K562 (cell line): ENCODE measurements at regions not wholly inside any gene's neighbourhood (a gene's known extent, or its start where the extent isn't known, plus 50 kb on each side); places are given as distances from the start of the nearest gene placed in this dataset.

Experiments
- ATAC-seq: fragments of 200-7000 bp; cut with Tn5 transposase; 3 replicates; pipeline ENCODE4 v1.9.1; 2020; ENCODE audit warnings: moderate library complexity
- BruUV-seq: library from RNA; stranded (reverse); fragments of 400-500 nt; replicated peaks from 2 replicates; lab custom pipeline; 2021; lab: Mats Ljungman, UMichigan
- CTCF ChIA-PET: fragments of 300-600 bp; formaldehyde crosslinking; extraction: SDS; loops from one replicate; lab custom pipeline; 2021; ENCODE audit warnings: low intra/inter-chr PET ratio; lab: Yijun Ruan, JAX
- POLR2A ChIA-PET: fragments of 300-600, 350-650 bp; sonication (Branson Sonifier 250); formaldehyde crosslinking; extraction: SDS; loops from one replicate; lab custom pipeline; 2021; ENCODE audit warnings: antibody characterized with exemption, inconsistent platforms; lab: Yijun Ruan, JAX
- DNase-seq, 4 experiments: peaks; one replicate each; pipeline versions ENCODE4 v3.0.0 to v3.0.0-alpha.2; 2011 to 2018; ENCODE audit warnings: low spot score in 3 of 4, mixed read lengths in 3 of 4; ENCODE audit errors: extremely low read depth in 1 of 4
- FAIRE-seq: peaks from 2 replicates; lab custom pipeline; 2011; peaks lifted over from hg19 to GRCh38; lab: Jason Lieb, UNC
- H2AFZ ChIP-seq: 2 replicates; pipeline ENCODE4 v1.6.0; 2011; ENCODE audit warnings: low read depth, low read length, control low read depth, inconsistent platforms
- H3K27ac ChIP-seq: fragments of 200-600 bp; 3 replicates; pipeline ENCODE4 v1.8.0; 2011; ENCODE audit warnings: low read depth, mild to moderate bottlenecking, control low read depth, inconsistent platforms, low read length, moderate library complexity, mixed read lengths; ENCODE audit errors: extremely low read depth
- H3K27me3 ChIP-seq, 2 experiments: fragments of 300-600 bp in 1 of 2; 2 replicates in 1 of 2; 3 replicates in 1 of 2; pipeline versions ENCODE4 v1.6.0 to v1.8.0; 2011; ENCODE audit warnings: inconsistent platforms in 2 of 2, low read length in 2 of 2, mild to moderate bottlenecking in 1 of 2, mixed read lengths in 1 of 2, moderate library complexity in 1 of 2; ENCODE audit not compliant: control insufficient read depth in 2 of 2, insufficient read depth in 2 of 2
- H3K36me3 ChIP-seq: fragments of 300-600 bp; 3 replicates; pipeline ENCODE4 v1.8.0; 2011; ENCODE audit warnings: mild to moderate bottlenecking, low read length, inconsistent platforms; ENCODE audit not compliant: control insufficient read depth, insufficient read depth
- H3K4me1 ChIP-seq, 2 experiments: fragments of 200-600 bp in 1 of 2; replicated peaks in 1 of 2; 2 replicates in 1 of 2; 3 replicates in 1 of 2; pipeline versions ENCODE4 v1.5.1 to v1.8.0; 2011; ENCODE audit warnings: inconsistent platforms in 2 of 2, low read length in 2 of 2, mild to moderate bottlenecking in 1 of 2, mixed read lengths in 1 of 2, moderate library complexity in 1 of 2; ENCODE audit not compliant: control insufficient read depth in 2 of 2, insufficient read depth in 2 of 2
- H3K4me2 ChIP-seq: 2 replicates; pipeline ENCODE4 v1.6.1; 2011; ENCODE audit warnings: low read length, control low read depth, inconsistent platforms, mixed read lengths; ENCODE audit not compliant: insufficient read depth
- H3K4me3 ChIP-seq: fragments of 200-600 bp; sonication (generic), shearing (Covaris generic); 2 replicates; pipeline ENCODE4 v1.5.1; 2016; ENCODE audit warnings: control low read depth, inconsistent platforms
- H3K79me2 ChIP-seq: fragments of 200-600 bp; 3 replicates; pipeline ENCODE4 v1.8.0; 2011; ENCODE audit warnings: low read length, inconsistent platforms; ENCODE audit not compliant: control insufficient read depth, insufficient read depth
- H3K9ac ChIP-seq, 2 experiments: 2 replicates each; pipeline versions ENCODE4 v1.6.0 to v1.6.1; 2011; ENCODE audit warnings: low read depth in 2 of 2, low read length in 2 of 2, control low read depth in 1 of 2, inconsistent platforms in 1 of 2, mild to moderate bottlenecking in 1 of 2, mixed read lengths in 1 of 2; ENCODE audit not compliant: insufficient read depth in 1 of 2
- H3K9me1 ChIP-seq: one replicate; pipeline ENCODE4 v1.6.0; 2011; ENCODE audit warnings: inconsistent platforms, mild to moderate bottlenecking, low read length, moderate library complexity; ENCODE audit not compliant: control insufficient read depth, insufficient read depth
- H3K9me3 ChIP-seq: replicated peaks from 2 replicates; pipeline ENCODE4 v1.5.1; 2011; ENCODE audit warnings: low read depth, low read length, inconsistent platforms; ENCODE audit not compliant: control insufficient read depth, insufficient read depth
- H4K20me1 ChIP-seq: replicated peaks from 2 replicates; pipeline ENCODE4 v1.6.1; 2011; ENCODE audit warnings: low read length, inconsistent platforms, mixed read lengths; ENCODE audit not compliant: control insufficient read depth, insufficient read depth
- ARNT ChIP-seq, 2 experiments: fragments of 450-650 bp; IDR thresholded peaks; 2 replicates each; pipeline ENCODE4 v1.6.1; 2016; ENCODE audit warnings: mild to moderate bottlenecking in 1 of 2
- CHD4 ChIP-seq: fragments of 200-600 bp; sonication (generic); IDR thresholded peaks from 3 replicates; pipeline ENCODE4 v1.6.1; 2012; ENCODE audit warnings: low read depth, mild to moderate bottlenecking, mixed read lengths, low read length, inconsistent platforms; ENCODE audit not compliant: insufficient read depth, insufficient replicate concordance, poor library complexity, severe bottlenecking
- FOXP1 ChIP-seq: sonication (generic); formaldehyde crosslinking; IDR thresholded peaks from 2 replicates; pipeline ENCODE4 v1.8.0; 2022; ENCODE audit warnings: mild to moderate bottlenecking, missing genetic modification reagents
- GATA2 ChIP-seq: sonication (generic); formaldehyde crosslinking; IDR thresholded peaks from 2 replicates; pipeline ENCODE4 v1.4.0; 2020; ENCODE audit warnings: mild to moderate bottlenecking, missing genetic modification reagents
- HCFC1 ChIP-seq: IDR thresholded peaks from 2 replicates; pipeline ENCODE4 v1.6.1; 2012; ENCODE audit warnings: low read depth, low read length, improper control_type of control experiment
- MCM5 ChIP-seq: fragments of 450-650 bp; IDR thresholded peaks from 2 replicates; pipeline ENCODE4 v1.6.1; 2016; ENCODE audit warnings: low read depth
- MNT ChIP-seq, 2 experiments: fragments of 450-650 bp; conservative IDR thresholded peaks; 2 replicates each; pipeline ENCODE4 v1.6.1; 2017; ENCODE audit warnings: mild to moderate bottlenecking in 2 of 2, moderate library complexity in 2 of 2
- MTA1 ChIP-seq: fragments of 450-650 bp; IDR thresholded peaks from 2 replicates; pipeline ENCODE4 v1.6.1; 2017; ENCODE audit warnings: borderline replicate concordance
- MTF1 ChIP-seq: fragments of 250-450 bp; sonication (Bioruptor Pico); IDR thresholded peaks from 2 replicates; pipeline ENCODE4 v1.9.0; 2021; ENCODE audit warnings: moderate library complexity, mild to moderate bottlenecking, inconsistent platforms, borderline replicate concordance
- RAD51 ChIP-seq: fragments of 450-650 bp; IDR thresholded peaks from 2 replicates; pipeline ENCODE4 v1.7.1; 2016; ENCODE audit warnings: low read depth, mild to moderate bottlenecking, borderline replicate concordance
- RBFOX2 ChIP-seq: fragments of 200-400 bp; formaldehyde crosslinking; IDR thresholded peaks from 2 replicates; pipeline ENCODE4 v1.6.1; 2017; ENCODE audit warnings: low read depth, mild to moderate bottlenecking, low read length, moderate library complexity
- SP1 ChIP-seq: sonication (generic); formaldehyde crosslinking; IDR thresholded peaks from 2 replicates; pipeline ENCODE4 v1.8.1; 2022; ENCODE audit warnings: mild to moderate bottlenecking, missing genetic modification reagents
- TCF7L2 ChIP-seq: fragments of 150-350 bp; IDR thresholded peaks from 2 replicates; pipeline ENCODE4 v1.6.1; 2016; ENCODE audit warnings: low read depth, mild to moderate bottlenecking, low read length, moderate library complexity
- ZBTB17 ChIP-seq: fragments of 450-650 bp; formaldehyde crosslinking; IDR thresholded peaks from 2 replicates; pipeline ENCODE4 v1.4.0; 2020; ENCODE audit warnings: mild to moderate bottlenecking
- ZBTB7A ChIP-seq: IDR thresholded peaks from 2 replicates; pipeline ENCODE4 v1.6.1; 2011; ENCODE audit warnings: low read depth, mild to moderate bottlenecking, low read length, moderate library complexity, borderline replicate concordance; ENCODE audit not compliant: control insufficient read depth
- ZNF165 ChIP-seq: fragments of 250-450 bp; sonication (Bioruptor Pico); IDR thresholded peaks from 2 replicates; pipeline ENCODE4 v1.4.0; 2020; ENCODE audit warnings: borderline replicate concordance
- ZNF347 ChIP-seq: fragments of 450-650 bp; formaldehyde crosslinking; IDR thresholded peaks from 2 replicates; pipeline ENCODE4 v1.4.0; 2020; ENCODE audit warnings: low read depth, mild to moderate bottlenecking, moderate library complexity
- ZNF699 ChIP-seq: fragments of 250-450 bp; sonication (Bioruptor Pico); IDR thresholded peaks from 2 replicates; pipeline ENCODE4 v1.8.0; 2021; ENCODE audit warnings: mild to moderate bottlenecking, moderate library complexity; ENCODE audit not compliant: insufficient replicate concordance
- WGBS: fragments of 100-300 bp; shearing (Covaris generic); methylation state at CpG from one replicate; pipeline ENCODE4 v1.1.6; 2016; ENCODE audit warnings: low coverage, mixed read lengths; ENCODE audit not compliant: insufficient coverage; ENCODE audit errors: missing lambda C conversion rate; 5-methylcytosine and 5-hydroxymethylcytosine counted together
- in situ Hi-C: fragments of 300-500 bp; cut with MboI; formaldehyde crosslinking; loops from 4 replicates; pipeline ENCODE4 v1.15.0; 2018; ENCODE audit warnings: inconsistent platforms, mixed read lengths
- intact Hi-C: fragments of 100-400 bp; cut with micrococcal nuclease; formaldehyde crosslinking; loops from 2 replicates; pipeline ENCODE4 v1.14.2; 2022

- BruUV-seq, result no TSS peak
- no peak overlapping the region for H2AFZ ChIP-seq
- in situ Hi-C loops, result no loop called here
Measured at GRCh38 chr12:66058554-66058953, 72.0 kb downstream of the LLPH start.

More at GRCh38 chr12:66058554-66058953, 72.0 kb downstream of the LLPH start:
- intact Hi-C loops, result no loop called here
- no peak for TF ChIP-seq MCM5
- no peak for TF ChIP-seq ZNF699 (CRISPR knock-in tag)
- TF ChIP-seq ARNT (IDR thresholded peaks at IDR 0.05), result no peak
- TF ChIP-seq CHD4, result no peak
- no peak for TF ChIP-seq MTA1
- TF ChIP-seq ZNF347 (CRISPR knock-in tag), result no peak
- TF ChIP-seq ZBTB7A, result no peak
- no peak for TF ChIP-seq RBFOX2
- TF ChIP-seq ZNF165 (CRISPR knock-in tag), result no peak
- TF ChIP-seq ZBTB17 (CRISPR knock-in tag), result no peak
- no peak for TF ChIP-seq TCF7L2
- TF ChIP-seq HCFC1, result no peak
- no peak for TF ChIP-seq FOXP1 (CRISPR knock-in tag)
- no peak for TF ChIP-seq SP1 (CRISPR knock-in tag)
- no peak for TF ChIP-seq GATA2
- no peak for TF ChIP-seq MNT (conservative IDR thresholded peaks at IDR 0.05)
- no peak for TF ChIP-seq MTF1
- TF ChIP-seq RAD51, result no peak
- TF ChIP-seq, all 486 proteins: peak for 0
- Histone ChIP-seq H3K4me1 (no peaks in the 10 kb centered on the region), H4K20me1 (no peaks in the 10 kb centered on the region), H3K9ac (no peak overlapping the region), H3K9me3 (no peaks in the 10 kb centered on the region), H3K27ac (no peak overlapping the region), H3K27me3 (peaks cover 0 to 4% of the 10 kb centered on the region in 2 experiments; a peak in 2 of 5 replicates), H3K79me2 (no peaks in the 10 kb centered on the region), H3K36me3 (no peaks in the 10 kb centered on the region), H3K9me1 (no peaks in the 10 kb centered on the region), H3K4me3 (no peak overlapping the region), H3K4me2 (no peak overlapping the region)
- ChIA-PET CTCF (no interaction called here), POLR2A (no interaction called here)
- ATAC-seq (no peak), FAIRE-seq (no peak), DNase-seq (no peak)
- WGBS, result 5% methylated on average over 3 of the region's 3 CpGs
